ENCODE measurements at regions not wholly inside any gene's neighbourhood (a gene's known extent, or its start where the extent isn't known, plus 50 kb on each side); places are given as distances from the start of the nearest gene placed in this dataset.

- Histone ChIP-seq H3K9me3 (replicated peaks; ENCODE audit: control insufficient read depth, insufficient read depth, low read length) (peaks cover 2% of the 10 kb centered on the region), H3K4me2 (ENCODE audit: insufficient read depth, low read length) (no peak overlapping the region), H2AFZ (ENCODE audit: low read depth, low read length) (no peak overlapping the region), H3K4me3 (replicated peaks in 1 of 3; ENCODE audit: insufficient read depth in 1 of 3, low read depth in 1 of 3, low read length in 3 of 3) (no peak overlapping the region), H3K27ac (ENCODE audit: insufficient read depth, low read depth, low read length) (no peak overlapping the region), H3K27me3 (ENCODE audit: control insufficient read depth in 2 of 2, insufficient read depth in 2 of 2, low read length in 2 of 2) (no peaks in the 10 kb centered on the region), H3K36me3 (ENCODE audit: control insufficient read depth in 2 of 2, extremely low read depth in 1 of 2, insufficient read depth in 2 of 2, low read length in 2 of 2) (no peaks in the 10 kb centered on the region), H3K4me1 (ENCODE audit: control insufficient read depth, extremely low read depth, insufficient read depth, low read length) (no peaks in the 10 kb centered on the region), H3K9ac (replicated peaks; ENCODE audit: extremely low read depth, insufficient read depth, low read length) (no peak overlapping the region), H3K79me2 (ENCODE audit: control insufficient read depth, insufficient read depth, low read length) (no peaks in the 10 kb centered on the region), H3K9me1 (replicated peaks; ENCODE audit: control insufficient read depth, extremely low read depth, insufficient read depth, low read length) (no peaks in the 10 kb centered on the region), H4K20me1 (replicated peaks; ENCODE audit: control insufficient read depth, extremely low read depth, insufficient read depth, low read length) (no peaks in the 10 kb centered on the region)
- FAIRE-seq: no peak
- ChIA-PET CTCF (no interaction called here), POLR2A (no interaction called here)
- no TSS peak for BruUV-seq (replicated peaks)
- no peak for DNase-seq (ENCODE audit: low read depth, low spot score)
- dilution Hi-C loops (cut with MboI; ENCODE audit: extremely low pct_ligation_motif_present, low sequenced_read_pairs) (no loop called here), intact Hi-C loops (cut with micrococcal nuclease) (no loop called here)
- no peak for TF ChIP-seq MAX (IDR thresholded peaks at IDR 0.05; ENCODE audit: insufficient read depth, insufficient read length)
- TF ChIP-seq POLR2AphosphoS5 (IDR thresholded peaks at IDR 0.05; ENCODE audit: insufficient read depth, low read depth, low read length): no peak
- no peak for TF ChIP-seq EZH2 (IDR thresholded peaks at IDR 0.05; ENCODE audit: borderline replicate concordance, low read depth, low read length, severe bottlenecking)
Observed at GRCh38 chr11:82118946-82119345, 614.7 kb downstream of the FAM181B start.

- no peak overlapping the region for H3K4me2 ChIP-seq (ENCODE audit: insufficient read depth, low read length)
- H4K20me1 ChIP-seq (replicated peaks; ENCODE audit: control insufficient read depth, extremely low read depth, insufficient read depth, low read length): no peaks in the 10 kb centered on the region
- no peaks in the 10 kb centered on the region for H3K9me1 ChIP-seq (replicated peaks; ENCODE audit: control insufficient read depth, extremely low read depth, insufficient read depth, low read length)
- H2AFZ ChIP-seq (ENCODE audit: low read depth, low read length): no peak overlapping the region
- FAIRE-seq (no peak), DNase-seq (ENCODE audit: low read depth, low spot score) (no peak)
- no peak overlapping the region for H3K9ac ChIP-seq (replicated peaks; ENCODE audit: extremely low read depth, insufficient read depth, low read length)
- no peaks in the 10 kb centered on the region for H3K4me1 ChIP-seq (ENCODE audit: control insufficient read depth, extremely low read depth, insufficient read depth, low read length)
- no peaks in the 10 kb centered on the region for H3K36me3 ChIP-seq (ENCODE audit: control insufficient read depth in 2 of 2, extremely low read depth in 1 of 2, insufficient read depth in 2 of 2, low read length in 2 of 2)
- intact Hi-C loops (cut with micrococcal nuclease) (no loop called here), dilution Hi-C loops (cut with MboI; ENCODE audit: extremely low pct_ligation_motif_present, low sequenced_read_pairs) (no loop called here)
- POLR2A ChIA-PET: no interaction called here
- no peaks in the 10 kb centered on the region for H3K79me2 ChIP-seq (ENCODE audit: control insufficient read depth, insufficient read depth, low read length)
- no peak overlapping the region for H3K4me3 ChIP-seq (replicated peaks in 1 of 3; ENCODE audit: insufficient read depth in 1 of 3, low read depth in 1 of 3, low read length in 3 of 3)
- H3K9me3 ChIP-seq (replicated peaks; ENCODE audit: control insufficient read depth, insufficient read depth, low read length): peaks cover 2% of the 10 kb centered on the region
- no peaks in the 10 kb centered on the region for H3K27me3 ChIP-seq (ENCODE audit: control insufficient read depth in 2 of 2, insufficient read depth in 2 of 2, low read length in 2 of 2)
- TF ChIP-seq FOS (IDR thresholded peaks at IDR 0.05; ENCODE audit: borderline replicate concordance, insufficient read depth, low read length) (no peak), POLR2A (IDR thresholded peaks at IDR 0.05; ENCODE audit: low read depth, low read length) (no peak)
- BruUV-seq (replicated peaks): no TSS peak
- CTCF ChIA-PET: no interaction called here
- H3K27ac ChIP-seq (ENCODE audit: insufficient read depth, low read depth, low read length): no peak overlapping the region
Observed at GRCh38 chr11:82117362-82117761, 616.3 kb downstream of the FAM181B start.
